Cardiac fibroblast (primary cell): ENCODE measurements at regions not wholly inside any gene's neighbourhood (a gene's known extent, or its start where the extent isn't known, plus 50 kb on each side); places are given as distances from the start of the nearest gene placed in this dataset.

ENCODE experiments used
- DNase-seq, 2 donors: peaks; one replicate each; pipeline versions ENCODE4 v3.0.0 to v3.0.0-alpha.2; 2010; ENCODE audit warnings: low read depth in 2 of 2
- H3K4me3 ChIP-seq, 2 donors: replicated peaks in 1 of 2; 1 replicate in 1 of 2; 2 replicates in 1 of 2; pipeline ENCODE4 v1.5.1; 2011; ENCODE audit warnings: low read depth in 2 of 2, low read length in 2 of 2, mild to moderate bottlenecking in 2 of 2, moderate library complexity in 1 of 2
- CTCF ChIP-seq: IDR thresholded peaks from one replicate; pipeline ENCODE4 v1.5.1; 2011; ENCODE audit warnings: low read depth, mild to moderate bottlenecking, low read length, inconsistent platforms

- no peak overlapping the region for H3K4me3 ChIP-seq
- no peak for TF ChIP-seq CTCF
- no peak for DNase-seq
Observed at GRCh38 chr12:83629931-83630330, 943.2 kb downstream of the TMTC2 start.

- TF ChIP-seq CTCF: no peak
- H3K4me3 ChIP-seq: no peak overlapping the region
- DNase-seq: no peak
Observed at GRCh38 chr12:83622205-83622604, 935.5 kb downstream of the TMTC2 start.

GRCh38 chr12:83619973-83620372 is 933.3 kb downstream of the TMTC2 start:
- no peak for TF ChIP-seq CTCF
- no peak overlapping the region for H3K4me3 ChIP-seq
- no peak for DNase-seq

GRCh38 chr12:83615152-83615551 is 928.4 kb downstream of the TMTC2 start:
- no peak for DNase-seq
- no peak overlapping the region for H3K4me3 ChIP-seq
- TF ChIP-seq CTCF: no peak

- H3K4me3 ChIP-seq: no peak overlapping the region
- no peak for DNase-seq
- no peak for TF ChIP-seq CTCF
Observed at GRCh38 chr12:83613586-83614110, 926.9 kb downstream of the TMTC2 start.

GRCh38 chr12:83603106-83603505 is 916.4 kb downstream of the TMTC2 start:
- no peak for TF ChIP-seq CTCF
- no peak for DNase-seq
- H3K4me3 ChIP-seq: no peak overlapping the region

- TF ChIP-seq CTCF: no peak
- H3K4me3 ChIP-seq: no peak overlapping the region
Observed at GRCh38 chr12:83575326-83575725, 888.6 kb downstream of the TMTC2 start.

More at GRCh38 chr12:83575326-83575725, 888.6 kb downstream of the TMTC2 start:
- DNase-seq: no peak
